GM11168 (cell line): ENCODE measurements at regions not wholly inside any gene's neighbourhood (a gene's known extent, or its start where the extent isn't known, plus 50 kb on each side); places are given as distances from the start of the nearest gene placed in this dataset.

Source experiments
- in situ Hi-C: fragments of 300-500 bp; cut with MboI; formaldehyde crosslinking; loops from one replicate; pipeline ENCODE4 v1.12.0; 2022; ENCODE audit warnings: low sequenced_read_pairs; ENCODE audit not compliant: unreplicated experiment

- in situ Hi-C loops = no loop called here
Observed at GRCh38 chr6:90406957-90407356, 110.3 kb upstream of the BACH2 start.

- in situ Hi-C loops = no loop called here
Observed at GRCh38 chr6:90406142-90406794, 109.6 kb upstream of the BACH2 start.

- in situ Hi-C loops = no loop called here
Observed at GRCh38 chr6:90403489-90404381, 107.1 kb upstream of the BACH2 start.

GRCh38 chr6:90402831-90403192 is 106.2 kb upstream of the BACH2 start:
- in situ Hi-C loops = no loop called here

- in situ Hi-C loops = no loop called here
Observed at GRCh38 chr6:90401933-90402830, 105.5 kb upstream of the BACH2 start.

- in situ Hi-C loops = loop anchor here (25.0 kb wide), 1 partner anchor 463 kb away; no protein-coding TSS in a partner anchor
Observed at GRCh38 chr6:90399970-90400369, 103.3 kb upstream of the BACH2 start.

GRCh38 chr6:90397929-90398674 is 101.5 kb upstream of the BACH2 start:
- in situ Hi-C loops = loop anchor here (25.0 kb wide), 1 partner anchor 461 kb away; no protein-coding TSS in a partner anchor

- in situ Hi-C loops = loop anchor here (25.0 kb wide), 1 partner anchor 460 kb away; no protein-coding TSS in a partner anchor
Observed at GRCh38 chr6:90397047-90397446, 100.4 kb upstream of the BACH2 start.

GRCh38 chr6:90393232-90393884 is 96.7 kb upstream of the BACH2 start:
- in situ Hi-C loops = loop anchor here (25.0 kb wide), 1 partner anchor 456 kb away; no protein-coding TSS in a partner anchor

- in situ Hi-C loops = loop anchor here (25.0 kb wide), 1 partner anchor 453 kb away; no protein-coding TSS in a partner anchor
Observed at GRCh38 chr6:90390379-90390778, 93.7 kb upstream of the BACH2 start.

- in situ Hi-C loops = loop anchor here (25.0 kb wide), 1 partner anchor 451 kb away; no protein-coding TSS in a partner anchor
Observed at GRCh38 chr6:90388395-90388794, 91.8 kb upstream of the BACH2 start.

- in situ Hi-C loops = loop anchor here (25.0 kb wide), 1 partner anchor 451 kb away; no protein-coding TSS in a partner anchor
Observed at GRCh38 chr6:90387826-90388225, 91.2 kb upstream of the BACH2 start.

- in situ Hi-C loops = loop anchor here (25.0 kb wide), 1 partner anchor 450 kb away; no protein-coding TSS in a partner anchor
Observed at GRCh38 chr6:90387383-90387775, 90.7 kb upstream of the BACH2 start.

GRCh38 chr6:90386399-90387382 is 90.0 kb upstream of the BACH2 start:
- in situ Hi-C loops = loop anchor here (25.0 kb wide), 1 partner anchor 449 kb away; no protein-coding TSS in a partner anchor

GRCh38 chr6:90385759-90386313 is 89.2 kb upstream of the BACH2 start:
- in situ Hi-C loops = loop anchor here (25.0 kb wide), 1 partner anchor 449 kb away; no protein-coding TSS in a partner anchor

GRCh38 chr6:90384720-90385119 is 88.1 kb upstream of the BACH2 start:
- in situ Hi-C loops = loop anchor here (25.0 kb wide), 1 partner anchor 447 kb away; no protein-coding TSS in a partner anchor

GRCh38 chr6:90383196-90383822 is 86.7 kb upstream of the BACH2 start:
- in situ Hi-C loops = loop anchor here (25.0 kb wide), 1 partner anchor 446 kb away; no protein-coding TSS in a partner anchor
